ENCODE measurements at regions not wholly inside any gene's neighbourhood (a gene's known extent, or its start where the extent isn't known, plus 50 kb on each side); places are given as distances from the start of the nearest gene placed in this dataset.

- TF ChIP-seq POLR2A (IDR thresholded peaks at IDR 0.05), result no peak
- TF ChIP-seq, protein P1, sequence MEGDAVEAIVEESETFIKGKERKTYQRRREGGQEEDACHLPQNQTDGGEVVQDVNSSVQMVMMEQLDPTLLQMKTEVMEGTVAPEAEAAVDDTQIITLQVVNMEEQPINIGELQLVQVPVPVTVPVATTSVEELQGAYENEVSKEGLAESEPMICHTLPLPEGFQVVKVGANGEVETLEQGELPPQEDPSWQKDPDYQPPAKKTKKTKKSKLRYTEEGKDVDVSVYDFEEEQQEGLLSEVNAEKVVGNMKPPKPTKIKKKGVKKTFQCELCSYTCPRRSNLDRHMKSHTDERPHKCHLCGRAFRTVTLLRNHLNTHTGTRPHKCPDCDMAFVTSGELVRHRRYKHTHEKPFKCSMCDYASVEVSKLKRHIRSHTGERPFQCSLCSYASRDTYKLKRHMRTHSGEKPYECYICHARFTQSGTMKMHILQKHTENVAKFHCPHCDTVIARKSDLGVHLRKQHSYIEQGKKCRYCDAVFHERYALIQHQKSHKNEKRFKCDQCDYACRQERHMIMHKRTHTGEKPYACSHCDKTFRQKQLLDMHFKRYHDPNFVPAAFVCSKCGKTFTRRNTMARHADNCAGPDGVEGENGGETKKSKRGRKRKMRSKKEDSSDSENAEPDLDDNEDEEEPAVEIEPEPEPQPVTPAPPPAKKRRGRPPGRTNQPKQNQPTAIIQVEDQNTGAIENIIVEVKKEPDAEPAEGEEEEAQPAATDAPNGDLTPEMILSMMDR (IDR thresholded peaks at IDR 0.05), result no peak
These were observed 214.9 kb upstream of the UGT8 start for GRCh38 chr4:114383721-114384120.
